ENCODE measurements at regions not wholly inside any gene's neighbourhood (a gene's known extent, or its start where the extent isn't known, plus 50 kb on each side); places are given as distances from the start of the nearest gene placed in this dataset.

DNA sequence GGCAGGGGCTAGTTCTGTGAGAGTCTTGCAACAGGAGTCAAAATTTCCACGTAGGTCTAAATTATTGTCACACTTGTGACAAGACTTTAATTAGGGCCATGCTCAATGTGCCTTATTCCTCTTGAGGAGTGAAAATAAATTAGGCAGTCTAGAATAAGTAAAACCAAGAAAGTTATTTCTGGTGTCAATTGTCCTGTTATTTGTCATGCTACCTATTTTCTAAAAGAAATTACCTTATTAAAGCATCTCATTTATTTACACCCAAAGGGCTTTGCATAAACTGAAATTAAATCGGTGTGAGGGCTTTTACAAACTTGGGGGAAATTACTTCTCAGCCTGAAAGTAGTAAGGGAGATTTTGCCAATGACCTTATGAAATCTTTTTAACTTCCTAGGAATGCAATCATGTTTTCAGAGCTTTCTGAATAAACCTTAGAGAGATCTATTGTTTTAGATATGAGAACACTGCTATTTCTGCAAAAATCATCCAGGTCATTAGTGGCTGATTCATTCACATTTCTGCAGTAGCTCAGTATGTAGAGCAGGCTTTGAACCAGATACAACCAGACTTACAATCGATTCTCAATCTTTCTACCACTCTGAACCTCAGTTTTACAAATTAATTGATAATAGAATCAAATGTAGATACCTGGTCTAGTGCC is 221.2 kb upstream of the SAMSN1 start:
- TF ChIP-seq POLR2A (IDR thresholded peaks at IDR 0.05): no peak
- TF ChIP-seq POLR2AphosphoS5 (IDR thresholded peaks at IDR 0.05): no peak
- TF ChIP-seq, protein P1, sequence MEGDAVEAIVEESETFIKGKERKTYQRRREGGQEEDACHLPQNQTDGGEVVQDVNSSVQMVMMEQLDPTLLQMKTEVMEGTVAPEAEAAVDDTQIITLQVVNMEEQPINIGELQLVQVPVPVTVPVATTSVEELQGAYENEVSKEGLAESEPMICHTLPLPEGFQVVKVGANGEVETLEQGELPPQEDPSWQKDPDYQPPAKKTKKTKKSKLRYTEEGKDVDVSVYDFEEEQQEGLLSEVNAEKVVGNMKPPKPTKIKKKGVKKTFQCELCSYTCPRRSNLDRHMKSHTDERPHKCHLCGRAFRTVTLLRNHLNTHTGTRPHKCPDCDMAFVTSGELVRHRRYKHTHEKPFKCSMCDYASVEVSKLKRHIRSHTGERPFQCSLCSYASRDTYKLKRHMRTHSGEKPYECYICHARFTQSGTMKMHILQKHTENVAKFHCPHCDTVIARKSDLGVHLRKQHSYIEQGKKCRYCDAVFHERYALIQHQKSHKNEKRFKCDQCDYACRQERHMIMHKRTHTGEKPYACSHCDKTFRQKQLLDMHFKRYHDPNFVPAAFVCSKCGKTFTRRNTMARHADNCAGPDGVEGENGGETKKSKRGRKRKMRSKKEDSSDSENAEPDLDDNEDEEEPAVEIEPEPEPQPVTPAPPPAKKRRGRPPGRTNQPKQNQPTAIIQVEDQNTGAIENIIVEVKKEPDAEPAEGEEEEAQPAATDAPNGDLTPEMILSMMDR (IDR thresholded peaks at IDR 0.05): no peak

Data from prostate gland (tissue), 2 donors.